NCI-H2227 (cell line): ENCODE measurements at regions not wholly inside any gene's neighbourhood (a gene's known extent, or its start where the extent isn't known, plus 50 kb on each side); places are given as distances from the start of the nearest gene placed in this dataset.
"Not testable (repeated sequence)": the region's sequence is repeated elsewhere in the genome, so short reads cannot be mapped to it uniquely, and the experiment has no call there.

Source experiments
- DNase-seq: peaks from one replicate; lab custom pipeline; 2025; ENCODE audit not compliant: unreplicated experiment; lab: John Stamatoyannopoulos, UW

DNA sequence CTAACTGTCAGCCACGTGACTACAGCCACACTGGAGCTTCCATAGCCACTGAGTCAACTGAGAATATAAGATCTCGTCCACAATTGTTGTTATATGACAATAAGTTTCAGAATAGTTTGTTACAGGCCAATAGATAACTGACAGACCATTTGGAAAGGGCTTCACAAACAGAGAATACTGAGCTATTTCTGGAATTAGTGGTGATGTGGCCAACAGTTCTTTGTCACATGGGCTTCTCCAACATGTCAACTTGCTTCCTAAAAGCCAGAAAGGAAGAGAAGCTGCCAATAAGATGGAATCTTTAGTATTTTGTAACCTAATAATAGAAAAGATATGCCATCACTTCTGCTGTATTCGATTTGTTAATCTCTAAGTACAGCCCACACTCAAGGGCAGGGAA, 1220.4 kb downstream of the CDH8 start:
- DNase-seq: no peak

DNA sequence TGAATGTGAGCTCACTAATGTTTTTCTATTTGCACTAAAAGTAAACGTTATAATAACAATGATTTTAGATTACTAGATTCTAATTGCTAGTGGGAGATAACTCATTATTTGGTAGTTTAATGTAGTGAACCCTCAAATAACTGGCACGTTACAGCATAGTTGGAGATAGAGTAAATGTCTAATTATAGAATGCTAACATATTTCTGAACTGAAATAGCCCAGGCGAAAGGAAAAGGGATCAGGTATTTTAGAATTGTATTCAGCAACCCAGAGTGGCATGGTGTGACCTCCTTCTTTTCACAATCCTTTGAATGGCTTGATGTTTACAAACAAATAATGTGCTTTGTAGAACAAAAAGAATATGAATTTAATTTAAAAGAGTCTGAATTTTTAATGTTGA, 1221.2 kb downstream of the CDH8 start:
- no peak for DNase-seq

DNA sequence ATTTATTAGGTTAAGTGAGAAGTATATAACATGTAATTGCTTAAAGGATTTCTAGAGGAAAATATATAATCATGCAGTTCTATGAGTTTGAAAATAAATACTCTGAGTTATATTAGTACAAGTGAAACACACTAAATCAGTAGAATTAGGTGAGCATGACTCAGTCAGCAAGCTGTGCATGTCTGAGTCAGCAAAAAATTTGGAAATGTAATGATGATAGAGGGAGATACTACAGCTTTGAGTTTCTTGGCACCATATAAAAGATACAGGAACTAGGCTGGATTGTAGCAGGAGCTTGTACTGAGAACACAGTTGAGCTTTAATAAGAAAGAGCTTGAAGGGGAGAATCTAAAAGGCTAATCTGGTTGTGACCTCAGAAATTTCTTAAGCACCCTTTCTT, 1224.6 kb downstream of the CDH8 start:
- DNase-seq: no peak

DNA sequence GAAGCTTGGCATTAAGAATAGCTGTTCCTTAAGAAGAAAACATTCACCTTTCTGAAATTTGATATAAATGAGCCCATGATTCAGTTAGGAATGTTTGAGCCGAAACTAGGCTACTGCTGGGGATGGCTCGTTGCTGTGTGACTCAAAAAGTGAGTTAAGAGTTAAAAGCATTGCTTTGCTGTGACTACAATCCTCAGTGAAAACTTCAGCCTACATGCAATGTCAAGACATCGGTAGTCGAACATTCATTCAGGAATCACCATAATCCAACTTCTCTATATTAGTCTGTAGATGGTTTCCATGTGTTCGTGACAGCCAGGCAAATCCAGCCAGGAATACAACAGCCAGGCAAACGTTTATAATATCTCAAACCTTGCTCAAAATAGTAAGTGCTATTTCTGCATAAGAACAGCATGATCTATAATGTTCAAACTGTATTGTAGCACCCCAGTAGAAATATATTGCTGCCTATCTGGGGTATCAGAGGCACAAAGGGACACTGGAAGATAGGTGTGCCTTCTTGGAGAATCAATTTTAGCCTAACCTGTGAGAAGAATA, 1225.1 kb downstream of the CDH8 start:
- no peak for DNase-seq

DNA sequence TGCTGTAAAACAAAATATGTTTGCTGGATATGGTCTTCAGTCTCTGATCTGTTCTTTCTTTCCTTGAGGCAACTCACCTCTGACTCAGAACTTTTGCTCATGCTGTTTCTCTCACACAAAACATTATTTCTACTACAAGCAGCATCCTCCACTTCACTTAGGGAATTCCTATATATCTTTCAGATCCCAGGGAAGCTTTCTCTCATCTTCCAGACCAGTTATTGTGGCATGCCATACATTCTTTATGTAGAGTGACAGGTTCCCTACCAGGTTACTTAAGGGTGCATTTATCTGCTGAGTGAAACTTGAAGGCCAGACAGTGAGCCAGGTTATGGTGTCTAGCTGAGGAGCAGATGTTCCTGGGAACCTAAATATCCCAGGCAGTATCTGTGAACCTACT, 1226.0 kb downstream of the CDH8 start:
- no peak for DNase-seq

DNA sequence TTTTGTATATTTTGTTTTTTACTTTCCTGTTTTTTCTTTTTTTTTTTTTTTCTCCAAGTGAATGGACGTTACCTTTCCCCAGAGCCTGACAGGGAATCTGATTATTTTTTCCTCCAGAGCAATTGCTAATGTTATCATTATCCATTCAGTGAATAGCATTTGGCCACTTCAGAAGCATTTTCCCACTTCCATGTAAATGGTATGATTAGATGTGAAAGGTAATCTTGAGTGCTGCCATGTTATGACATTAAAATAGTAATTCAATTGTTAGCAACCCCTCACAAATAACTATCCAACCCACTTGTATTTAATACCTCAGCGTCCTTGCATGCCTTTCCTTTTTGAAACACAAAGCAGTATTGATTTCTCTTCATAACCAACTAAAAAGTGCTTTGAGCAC, 1243.8 kb downstream of the CDH8 start:
- DNase-seq: no peak

DNA sequence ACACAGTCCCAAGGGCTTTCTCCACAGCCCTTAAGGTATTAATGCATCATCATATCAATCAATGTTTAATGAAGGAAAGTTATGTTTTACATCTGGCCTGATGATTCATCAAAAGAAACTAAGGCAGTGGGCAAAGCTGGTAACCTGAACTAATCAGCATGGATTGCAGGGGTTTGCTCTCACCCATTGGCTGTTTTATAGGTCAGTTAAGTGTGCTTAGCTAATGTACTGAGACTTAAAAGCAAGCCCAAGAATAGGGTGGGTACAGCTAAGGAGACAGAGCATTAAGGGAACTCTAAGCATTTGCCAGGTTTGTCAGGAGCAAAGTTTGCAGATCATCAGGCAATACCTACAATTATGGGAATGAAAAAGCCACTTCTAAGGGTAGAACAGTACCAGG, 1247.6 kb downstream of the CDH8 start:
- no peak for DNase-seq

DNA sequence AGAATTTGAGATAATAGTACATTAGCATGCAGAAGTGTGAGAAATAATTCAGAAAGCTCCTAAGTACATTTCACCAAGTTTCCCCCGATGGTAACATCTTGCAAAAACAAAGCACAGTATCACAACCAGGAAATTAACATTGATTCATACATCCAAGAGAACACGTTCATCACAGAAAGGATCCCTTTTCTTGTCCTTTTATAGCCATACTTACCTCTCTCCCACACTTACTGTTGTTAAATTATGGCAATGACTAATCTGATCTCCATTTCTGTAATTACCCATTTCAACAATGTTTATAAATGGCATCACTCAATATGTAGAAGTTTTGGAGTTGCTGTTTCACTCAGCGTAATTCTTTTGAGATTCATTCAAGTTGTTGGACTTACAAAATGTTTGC, 1260.0 kb downstream of the CDH8 start:
- no peak for DNase-seq

DNA sequence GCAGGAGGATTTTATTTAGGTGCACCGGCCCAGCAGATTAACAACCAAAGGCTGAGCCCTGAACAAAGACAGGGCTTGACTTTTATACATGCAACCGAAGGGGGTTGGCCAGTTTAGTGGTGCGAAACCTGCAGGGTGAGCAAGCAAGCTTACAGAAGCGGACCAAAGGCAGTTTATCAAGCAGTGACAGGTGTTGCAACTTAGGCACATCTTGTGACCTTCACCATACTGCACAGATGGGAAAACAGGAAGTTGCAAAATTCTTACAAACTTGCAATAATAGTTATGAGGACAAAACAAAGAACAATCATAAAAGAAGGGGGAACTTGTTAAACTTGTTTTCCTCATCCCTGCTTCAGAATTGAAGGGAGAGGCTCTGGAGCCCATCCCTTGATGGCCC, 1265.1 kb downstream of the CDH8 start:
- DNase-seq: no peak

DNA sequence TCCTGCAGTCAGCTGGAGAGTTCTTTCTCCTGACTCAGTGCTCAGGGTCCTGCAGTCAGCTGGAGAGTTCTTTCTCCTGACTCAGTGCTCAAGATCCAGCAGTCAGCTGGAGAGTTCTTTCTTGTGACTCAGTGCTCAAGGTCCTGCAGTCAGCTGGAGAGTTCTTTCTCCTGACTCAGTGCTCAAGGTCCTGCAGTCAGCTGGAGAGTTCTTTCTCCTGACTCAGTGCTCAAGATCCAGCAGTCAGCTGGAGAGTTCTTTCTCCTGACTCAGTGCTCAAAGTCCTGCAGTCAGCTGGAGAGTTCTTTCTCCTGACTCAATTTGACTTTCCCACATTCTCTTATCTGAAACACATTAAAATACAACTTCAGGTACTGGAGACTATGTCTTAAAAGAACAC, 1265.9 kb downstream of the CDH8 start:
- DNase-seq: not testable (repeated sequence)

DNA sequence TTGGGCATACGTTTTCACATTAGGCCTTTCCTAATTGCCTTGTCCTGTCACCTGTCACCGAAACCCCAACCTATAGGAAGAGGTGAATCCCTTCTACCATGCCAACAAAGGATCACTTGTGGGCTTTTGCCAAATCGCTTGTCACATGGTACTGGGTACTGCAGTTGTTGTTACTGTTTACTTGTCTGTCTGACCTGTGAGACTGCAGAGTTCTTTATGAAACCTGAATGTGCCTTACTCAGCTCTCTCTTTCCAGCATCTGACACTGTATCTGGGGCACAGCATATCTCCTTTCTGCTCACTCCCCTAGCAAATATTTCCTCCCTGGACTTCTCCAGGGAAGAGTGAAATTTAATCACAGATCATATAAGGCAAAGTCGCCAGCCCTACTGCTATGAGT, 1272.4 kb downstream of the CDH8 start:
- no peak for DNase-seq

DNA sequence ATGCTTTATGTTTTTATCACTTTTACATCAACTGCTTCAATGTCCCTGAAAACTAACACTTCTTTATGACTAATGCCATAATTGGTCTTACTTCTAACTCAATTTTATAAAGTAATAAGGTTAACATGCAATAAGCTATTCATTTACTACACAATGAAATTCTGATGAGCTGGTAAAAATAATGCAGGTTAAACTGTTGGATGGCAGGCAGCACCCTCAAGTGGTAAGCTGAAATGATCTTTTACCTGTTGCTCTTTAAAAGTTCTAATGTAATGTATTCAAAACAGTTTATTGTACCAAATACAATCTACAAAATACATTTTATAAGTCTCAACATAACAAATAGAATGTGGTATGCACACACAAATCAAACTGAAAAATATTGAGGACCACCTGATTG, 1280.3 kb downstream of the CDH8 start:
- DNase-seq: no peak

DNA sequence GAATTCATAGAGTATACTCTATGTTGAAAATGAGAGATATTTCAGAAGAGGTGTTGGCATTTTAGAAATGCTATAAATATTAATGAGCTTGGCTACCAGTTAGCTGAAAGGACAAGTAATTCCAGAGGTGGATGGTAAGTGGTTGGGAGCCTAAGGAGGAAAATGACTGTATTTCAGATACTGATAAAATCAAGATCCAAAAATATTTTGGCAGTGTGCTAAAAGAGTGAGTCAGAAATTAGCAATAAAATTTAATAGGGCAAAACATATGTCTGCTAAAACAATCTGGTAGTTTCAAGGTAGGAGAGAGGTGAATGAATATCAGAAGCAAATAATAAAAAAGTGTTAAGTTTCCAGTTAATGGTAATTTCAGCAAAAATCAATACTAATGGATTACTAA, 1287.9 kb downstream of the CDH8 start:
- no peak for DNase-seq

DNA sequence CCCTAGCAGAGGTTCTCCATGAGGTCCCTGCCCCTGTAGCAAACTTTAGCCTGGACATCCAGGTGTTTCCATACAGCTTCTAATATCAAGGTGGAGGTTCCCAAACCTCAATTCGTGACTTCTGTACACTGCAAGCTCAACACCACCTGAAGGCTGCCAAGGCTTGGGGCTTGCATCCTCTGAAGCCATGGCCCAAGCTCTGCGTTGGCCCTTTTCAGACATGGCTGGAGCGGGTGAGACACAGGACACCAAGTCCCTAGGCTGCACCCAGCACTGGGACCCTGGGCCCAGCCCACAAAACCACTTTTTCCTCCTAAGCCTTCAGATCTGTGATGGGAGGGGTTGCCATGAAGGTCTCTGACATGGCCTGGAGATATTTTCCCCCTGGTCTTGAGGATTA, 1292.0 kb downstream of the CDH8 start:
- DNase-seq: no peak

DNA sequence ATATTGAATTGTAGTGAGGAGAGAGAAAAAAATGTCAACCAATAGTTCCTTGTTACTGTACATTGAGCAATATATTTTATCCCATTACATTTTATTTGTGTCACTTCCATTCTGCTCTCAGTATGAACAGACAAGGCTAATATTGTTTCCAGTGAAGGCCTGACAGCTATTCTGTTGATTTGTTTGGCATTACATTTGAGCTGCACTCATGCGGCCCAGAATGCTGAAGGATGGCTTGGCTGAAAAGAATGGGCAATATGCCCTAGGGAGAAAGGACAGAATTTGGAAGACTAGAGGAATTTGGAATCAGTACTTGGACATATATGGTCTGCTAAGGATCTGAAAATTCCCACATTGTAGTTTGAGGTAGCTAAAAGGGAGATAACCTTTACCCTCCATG, 1294.4 kb downstream of the CDH8 start:
- DNase-seq: no peak

DNA sequence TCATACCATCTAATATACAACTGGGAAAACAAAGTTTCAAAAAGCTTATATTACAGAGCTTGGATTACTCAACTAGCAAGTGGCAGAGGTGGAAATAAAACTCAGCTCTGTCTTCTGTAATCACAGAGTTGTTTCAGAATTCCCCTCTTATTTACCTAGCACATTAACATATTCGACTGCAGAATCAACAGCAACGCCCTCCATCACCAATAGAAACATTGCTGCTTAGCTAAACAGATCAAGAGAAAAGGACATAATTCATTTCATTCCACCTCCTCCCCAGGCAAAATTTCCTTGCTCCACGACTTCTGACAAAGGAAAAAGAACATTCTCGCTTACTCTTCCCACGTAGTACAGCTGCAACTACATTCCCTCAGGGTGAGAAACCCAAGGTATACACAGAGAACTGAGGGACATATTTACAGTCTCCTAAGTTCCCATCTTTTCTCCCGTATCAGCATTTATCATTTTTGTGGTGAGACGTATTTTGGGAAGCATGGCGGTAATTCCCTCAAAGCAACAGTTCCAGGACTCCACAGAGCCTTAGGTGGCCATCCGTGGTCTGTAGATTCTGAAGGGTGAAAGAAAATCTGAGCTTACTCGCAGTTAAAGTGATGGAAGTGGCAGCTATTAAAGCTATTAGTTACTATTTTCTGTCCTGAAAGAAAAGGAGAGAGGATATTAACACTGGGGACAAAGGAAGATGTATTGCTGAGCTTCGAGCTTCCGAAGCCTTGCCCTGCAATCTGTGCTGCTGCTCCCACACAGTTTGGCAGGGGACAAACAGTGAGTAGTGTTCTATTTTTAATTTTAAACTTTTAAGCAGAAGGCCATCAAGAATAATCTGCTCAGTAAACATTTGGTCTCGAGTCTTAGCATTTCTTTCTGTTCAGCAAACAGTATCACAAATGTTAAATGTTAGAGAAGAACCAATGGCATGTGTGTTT, 1296.2 kb downstream of the CDH8 start:
- no peak for DNase-seq

DNA sequence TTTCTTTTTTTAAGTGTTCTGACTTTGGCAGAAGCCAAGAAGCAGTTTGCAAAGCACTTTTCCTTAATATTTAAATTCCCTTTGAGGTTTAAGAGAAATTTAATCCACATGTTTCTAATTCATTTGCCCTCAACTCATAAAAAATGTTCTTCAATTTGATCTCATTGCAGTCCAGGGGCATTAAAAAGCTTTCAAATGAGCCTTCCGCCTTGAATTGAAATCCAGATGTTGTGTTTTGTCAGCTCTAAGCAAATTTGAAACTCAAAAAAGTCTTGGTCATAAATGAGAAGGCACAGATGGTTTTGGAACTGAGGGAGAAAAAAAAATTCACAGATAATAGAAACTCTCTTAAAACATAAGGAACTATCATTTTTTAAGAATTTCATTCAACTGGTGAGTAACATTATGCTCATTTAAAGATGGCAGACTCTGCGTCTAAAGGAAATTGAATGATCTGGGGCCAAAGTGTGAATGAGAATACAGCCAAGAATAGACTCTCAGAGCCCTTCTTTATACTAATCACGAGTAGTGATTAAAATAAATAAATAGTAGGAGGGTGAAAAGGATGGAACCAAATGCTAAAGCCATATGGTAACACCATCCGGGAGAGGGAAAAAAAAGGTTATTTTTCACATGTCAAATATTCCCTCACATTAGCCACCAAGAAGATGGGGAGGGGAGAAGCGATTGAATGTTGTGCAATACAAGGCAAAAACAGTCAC, 1304.7 kb downstream of the CDH8 start:
- no peak for DNase-seq

DNA sequence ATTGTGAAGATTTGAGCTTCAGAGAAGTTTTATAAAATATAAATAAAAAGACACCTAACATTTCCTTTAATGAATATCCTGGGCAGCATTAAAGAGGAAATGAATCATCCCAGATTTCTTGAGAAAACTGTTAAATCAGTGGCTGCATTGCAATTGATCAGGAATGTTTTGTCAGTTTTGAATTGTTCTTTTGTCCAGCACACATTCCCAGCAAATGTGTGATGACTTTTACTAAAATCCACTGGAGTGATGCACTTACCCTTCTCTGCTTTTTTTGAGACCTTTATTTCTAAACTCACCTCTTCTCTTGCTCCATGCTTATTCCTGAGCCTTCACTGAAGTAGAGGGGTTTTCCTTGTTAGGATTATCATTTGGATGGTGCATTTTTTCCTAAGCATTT, 1307.2 kb downstream of the CDH8 start:
- DNase-seq: no peak

DNA sequence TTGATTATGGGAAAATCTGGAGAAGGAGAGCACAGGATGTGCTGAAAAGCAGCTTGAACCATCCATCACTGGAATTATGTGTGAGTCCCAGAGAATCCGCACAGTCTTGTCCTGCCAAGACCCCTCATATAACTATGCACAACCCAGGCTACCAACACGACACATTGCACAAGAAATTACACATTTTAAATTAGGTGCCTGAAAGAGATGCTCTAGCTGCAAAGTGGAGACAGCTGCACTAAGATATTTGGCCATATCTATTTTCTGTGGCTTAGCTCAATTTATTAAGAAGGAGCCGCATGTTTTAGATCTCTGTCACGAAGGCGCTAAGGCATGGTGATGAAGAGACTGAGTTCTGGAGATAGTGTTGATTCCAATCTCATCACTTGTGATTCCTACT, 1308.4 kb downstream of the CDH8 start:
- DNase-seq: no peak

DNA sequence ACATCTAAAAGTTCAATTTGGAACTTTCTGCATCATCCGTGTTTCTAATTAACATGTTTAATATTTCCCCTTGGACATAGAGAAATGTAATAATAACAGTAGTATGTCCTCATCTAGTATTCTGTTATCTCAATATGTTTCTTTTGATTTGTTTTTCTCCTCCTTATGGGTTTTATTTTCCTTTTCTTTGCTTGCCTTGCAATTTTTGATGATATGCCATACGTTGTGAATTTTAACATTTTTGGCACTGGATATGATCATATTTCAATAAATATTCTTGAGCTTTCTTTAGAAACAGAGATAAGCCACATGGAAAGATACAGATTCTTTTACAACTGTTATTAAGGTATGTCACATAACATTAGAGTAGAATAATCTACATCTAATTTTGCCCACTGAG, 1316.2 kb downstream of the CDH8 start:
- DNase-seq: no peak

DNA sequence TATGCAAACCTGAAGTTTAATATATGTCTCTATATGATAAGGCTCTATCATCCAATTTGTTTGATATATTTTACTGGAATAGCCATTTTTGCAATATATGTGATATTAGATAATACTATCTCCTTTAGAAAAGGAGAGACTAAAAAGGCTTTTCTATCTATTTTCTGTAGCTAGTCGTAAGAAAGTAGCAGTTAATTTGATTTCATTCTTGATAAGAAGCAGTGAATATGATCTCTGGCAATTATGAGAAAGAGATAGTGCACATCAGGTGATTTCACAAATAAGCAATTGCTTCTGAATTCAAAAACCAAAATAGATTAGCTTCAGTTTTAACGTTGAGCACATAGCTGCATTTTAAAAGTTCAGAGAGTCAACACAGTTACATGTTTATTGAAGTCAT, 1318.4 kb downstream of the CDH8 start:
- no peak for DNase-seq

DNA sequence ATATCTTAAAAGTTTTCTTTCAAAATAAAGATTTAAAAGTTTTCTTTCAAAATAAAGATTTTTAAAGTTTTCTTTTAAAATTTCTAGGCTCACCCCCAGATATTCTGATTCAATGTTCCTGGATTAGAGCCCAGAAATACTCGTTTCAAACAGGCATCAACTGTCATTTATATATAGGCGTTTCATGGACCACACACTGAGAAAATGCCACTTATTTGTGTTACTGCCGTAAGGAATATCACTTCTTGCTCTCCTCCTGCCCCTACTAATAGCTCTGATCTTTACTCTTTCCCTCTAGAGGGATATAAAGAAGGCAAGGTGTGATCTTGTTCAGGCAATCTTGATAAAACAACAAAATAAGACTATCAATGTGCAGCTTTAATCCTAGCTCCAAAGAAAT, 1324.1 kb downstream of the CDH8 start:
- DNase-seq: no peak
